ENCODE measurements at regions not wholly inside any gene's neighbourhood (a gene's known extent, or its start where the extent isn't known, plus 50 kb on each side); places are given as distances from the start of the nearest gene placed in this dataset.

- no peaks in the 10 kb centered on the region for H3K79me2 ChIP-seq (ENCODE audit: low read length)
- TF ChIP-seq, protein P1, sequence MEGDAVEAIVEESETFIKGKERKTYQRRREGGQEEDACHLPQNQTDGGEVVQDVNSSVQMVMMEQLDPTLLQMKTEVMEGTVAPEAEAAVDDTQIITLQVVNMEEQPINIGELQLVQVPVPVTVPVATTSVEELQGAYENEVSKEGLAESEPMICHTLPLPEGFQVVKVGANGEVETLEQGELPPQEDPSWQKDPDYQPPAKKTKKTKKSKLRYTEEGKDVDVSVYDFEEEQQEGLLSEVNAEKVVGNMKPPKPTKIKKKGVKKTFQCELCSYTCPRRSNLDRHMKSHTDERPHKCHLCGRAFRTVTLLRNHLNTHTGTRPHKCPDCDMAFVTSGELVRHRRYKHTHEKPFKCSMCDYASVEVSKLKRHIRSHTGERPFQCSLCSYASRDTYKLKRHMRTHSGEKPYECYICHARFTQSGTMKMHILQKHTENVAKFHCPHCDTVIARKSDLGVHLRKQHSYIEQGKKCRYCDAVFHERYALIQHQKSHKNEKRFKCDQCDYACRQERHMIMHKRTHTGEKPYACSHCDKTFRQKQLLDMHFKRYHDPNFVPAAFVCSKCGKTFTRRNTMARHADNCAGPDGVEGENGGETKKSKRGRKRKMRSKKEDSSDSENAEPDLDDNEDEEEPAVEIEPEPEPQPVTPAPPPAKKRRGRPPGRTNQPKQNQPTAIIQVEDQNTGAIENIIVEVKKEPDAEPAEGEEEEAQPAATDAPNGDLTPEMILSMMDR (IDR thresholded peaks at IDR 0.05; ENCODE audit: low read length): no peak
- TF ChIP-seq EZH2phosphoT487 (IDR thresholded peaks at IDR 0.05; ENCODE audit: low read length) (no peak), EZH2 (optimal IDR thresholded peaks at IDR 0.05; ENCODE audit: low read depth, low read length) (no peak)
- no peak overlapping the region for H3K9ac ChIP-seq (ENCODE audit: low read length)
These were observed 402.3 kb downstream of the LRRC70 start for GRCh38 chr5:62980884-62981283.

DNA sequence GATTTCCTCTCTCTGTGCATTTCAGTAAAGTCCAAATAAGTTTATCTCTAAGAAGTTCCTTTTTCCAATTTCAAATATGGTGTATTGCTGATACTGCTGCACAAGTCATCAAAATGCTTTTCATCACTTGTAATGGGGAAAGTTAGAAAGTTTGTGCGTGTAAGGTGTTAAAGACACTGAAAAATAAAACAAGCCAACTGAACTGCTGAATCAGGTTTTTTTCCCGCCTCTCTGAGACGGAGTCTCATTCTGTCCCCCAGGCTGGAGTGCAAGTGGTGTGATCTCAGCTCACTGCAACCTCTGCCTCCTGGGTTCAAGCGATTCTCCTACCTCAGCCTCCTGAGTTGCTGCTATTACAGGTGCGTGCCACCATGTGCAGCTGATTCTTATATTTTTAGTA is 400.9 kb downstream of the LRRC70 start:
- Histone ChIP-seq H3K27ac (ENCODE audit: low read length) (no peak overlapping the region), H3K4me3 (ENCODE audit: low read length) (no peak overlapping the region), H3K79me2 (ENCODE audit: low read length) (no peaks in the 10 kb centered on the region), H3K4me2 (ENCODE audit: low read depth, low read length) (no peak overlapping the region), H4K20me1 (ENCODE audit: insufficient read depth, low read length) (no peaks in the 10 kb centered on the region), H3K36me3 (replicated peaks; ENCODE audit: insufficient read depth, low read length) (no peaks in the 10 kb centered on the region), H3K9me2 (replicated peaks; ENCODE audit: insufficient read depth, low read length) (no peaks in the 10 kb centered on the region), H3K9ac (ENCODE audit: low read length) (no peak overlapping the region), H3K4me1 (ENCODE audit: low read length) (no peaks in the 10 kb centered on the region), H3K9me3 (replicated peaks; ENCODE audit: insufficient read depth, low read length) (no peaks in the 10 kb centered on the region), H3F3A (ENCODE audit: insufficient read depth, low read length) (no peaks in the 10 kb centered on the region), H2AFZ (ENCODE audit: low read length) (no peak overlapping the region), H3K27me3 (replicated peaks; ENCODE audit: insufficient read depth, low read length) (no peaks in the 10 kb centered on the region)
- DNase-seq: no peak
- TF ChIP-seq, protein P1 (IDR thresholded peaks at IDR 0.05; ENCODE audit: low read length): no peak
- no peak for TF ChIP-seq EZH2phosphoT487 (IDR thresholded peaks at IDR 0.05; ENCODE audit: low read length)

More at GRCh38 chr5:62980884-62981283, 402.3 kb downstream of the LRRC70 start:
- no peak for DNase-seq
- H4K20me1 ChIP-seq (ENCODE audit: insufficient read depth, low read length): no peaks in the 10 kb centered on the region
- no peaks in the 10 kb centered on the region for H3F3A ChIP-seq (ENCODE audit: insufficient read depth, low read length)
- H3K4me3 ChIP-seq (ENCODE audit: low read length): no peak overlapping the region
- H3K27ac ChIP-seq (ENCODE audit: low read length): no peak overlapping the region
- H3K27me3 ChIP-seq (replicated peaks; ENCODE audit: insufficient read depth, low read length): no peaks in the 10 kb centered on the region
- no peak overlapping the region for H2AFZ ChIP-seq (ENCODE audit: low read length)
- no peaks in the 10 kb centered on the region for H3K4me1 ChIP-seq (ENCODE audit: low read length)
- H3K36me3 ChIP-seq (replicated peaks; ENCODE audit: insufficient read depth, low read length): no peaks in the 10 kb centered on the region
- no peaks in the 10 kb centered on the region for H3K9me3 ChIP-seq (replicated peaks; ENCODE audit: insufficient read depth, low read length)
- no peaks in the 10 kb centered on the region for H3K9me2 ChIP-seq (replicated peaks; ENCODE audit: insufficient read depth, low read length)
- no peak overlapping the region for H3K4me2 ChIP-seq (ENCODE audit: low read depth, low read length)

GRCh38 chr5:62977661-62978060 is 399.0 kb downstream of the LRRC70 start:
- TF ChIP-seq, protein P1 (IDR thresholded peaks at IDR 0.05; ENCODE audit: low read length): no peak
- Histone ChIP-seq H3K79me2 (ENCODE audit: low read length) (no peaks in the 10 kb centered on the region), H4K20me1 (ENCODE audit: insufficient read depth, low read length) (no peaks in the 10 kb centered on the region), H3K9ac (ENCODE audit: low read length) (no peak overlapping the region), H3K27me3 (replicated peaks; ENCODE audit: insufficient read depth, low read length) (no peaks in the 10 kb centered on the region), H3K4me1 (ENCODE audit: low read length) (no peaks in the 10 kb centered on the region), H3K9me2 (replicated peaks; ENCODE audit: insufficient read depth, low read length) (no peaks in the 10 kb centered on the region), H3K4me2 (ENCODE audit: low read depth, low read length) (no peak overlapping the region), H2AFZ (ENCODE audit: low read length) (no peak overlapping the region), H3F3A (ENCODE audit: insufficient read depth, low read length) (no peaks in the 10 kb centered on the region), H3K27ac (ENCODE audit: low read length) (no peak overlapping the region), H3K9me3 (replicated peaks; ENCODE audit: insufficient read depth, low read length) (no peaks in the 10 kb centered on the region), H3K36me3 (replicated peaks; ENCODE audit: insufficient read depth, low read length) (no peaks in the 10 kb centered on the region), H3K4me3 (ENCODE audit: low read length) (no peak overlapping the region)
- no peak for DNase-seq

DNA sequence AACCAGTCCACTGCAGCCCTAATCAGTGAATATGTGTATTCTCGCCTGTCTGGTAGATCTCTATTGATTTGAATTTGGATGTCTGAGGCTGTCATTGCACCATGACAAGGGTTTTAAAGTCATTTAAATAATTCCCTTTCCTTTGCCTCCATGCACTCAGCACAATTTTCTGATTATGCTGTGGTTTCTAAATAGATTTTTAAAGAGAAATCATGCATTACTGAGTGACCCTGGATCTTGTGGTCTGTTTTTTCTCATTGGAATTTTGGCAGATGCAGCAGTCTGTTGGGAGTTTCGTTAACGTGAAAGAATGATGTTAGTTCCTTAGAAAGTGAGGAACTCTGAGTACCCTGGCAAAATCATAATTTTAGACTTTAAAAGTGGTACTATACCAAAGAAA is 396.0 kb downstream of the LRRC70 start:
- H3K4me2 ChIP-seq (ENCODE audit: low read depth, low read length): no peak overlapping the region
- H3K79me2 ChIP-seq (ENCODE audit: low read length): no peaks in the 10 kb centered on the region
- no peaks in the 10 kb centered on the region for H3K27me3 ChIP-seq (replicated peaks; ENCODE audit: insufficient read depth, low read length)
- H2AFZ ChIP-seq (ENCODE audit: low read length): no peak overlapping the region
- no peaks in the 10 kb centered on the region for H3K4me1 ChIP-seq (ENCODE audit: low read length)
- H3K9me2 ChIP-seq (replicated peaks; ENCODE audit: insufficient read depth, low read length): no peaks in the 10 kb centered on the region
- H3K36me3 ChIP-seq (replicated peaks; ENCODE audit: insufficient read depth, low read length): no peaks in the 10 kb centered on the region
- no peak overlapping the region for H3K27ac ChIP-seq (ENCODE audit: low read length)
- no peak for DNase-seq
- TF ChIP-seq EZH2phosphoT487 (IDR thresholded peaks at IDR 0.05; ENCODE audit: low read length) (no peak), EZH2 (optimal IDR thresholded peaks at IDR 0.05; ENCODE audit: low read depth, low read length) (no peak)
- TF ChIP-seq, protein P1 (IDR thresholded peaks at IDR 0.05; ENCODE audit: low read length): no peak
- no peaks in the 10 kb centered on the region for H3K9me3 ChIP-seq (replicated peaks; ENCODE audit: insufficient read depth, low read length)
- no peak overlapping the region for H3K4me3 ChIP-seq (ENCODE audit: low read length)
- no peaks in the 10 kb centered on the region for H3F3A ChIP-seq (ENCODE audit: insufficient read depth, low read length)
- no peaks in the 10 kb centered on the region for H4K20me1 ChIP-seq (ENCODE audit: insufficient read depth, low read length)
- no peak overlapping the region for H3K9ac ChIP-seq (ENCODE audit: low read length)
